CD4-positive, alpha-beta T cell treated with Interleukin-1 beta for 1 hour (primary cell): ENCODE measurements at regions not wholly inside any gene's neighbourhood (a gene's known extent, or its start where the extent isn't known, plus 50 kb on each side); places are given as distances from the start of the nearest gene placed in this dataset.
"Not testable (repeated sequence)": the region's sequence is repeated elsewhere in the genome, so short reads cannot be mapped to it uniquely, and the experiment has no call there.

Experiments used
- DNase-seq, 2 donors: peaks; one replicate each; pipeline ENCODE4 v3.0.0-alpha.2; 2020 to 2022

DNA sequence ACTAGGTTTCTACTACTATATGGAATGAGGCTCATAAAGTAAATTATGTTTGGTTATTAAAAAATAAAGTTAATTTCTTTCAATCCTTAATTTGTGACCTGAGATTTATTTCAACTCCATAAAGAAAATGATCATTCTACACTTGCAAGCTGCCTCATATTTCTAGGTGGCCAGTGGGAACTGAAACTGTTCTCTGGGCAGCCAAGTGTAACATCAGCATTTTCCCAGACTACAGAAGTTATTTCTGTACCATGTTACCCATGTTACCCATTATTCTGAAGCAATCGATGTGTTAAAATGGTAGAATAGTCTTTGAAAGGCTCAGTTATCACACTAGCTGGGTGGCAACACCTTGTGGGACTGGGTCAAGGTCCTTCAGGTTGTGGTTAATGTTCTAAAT lies 139.3 kb upstream of the FBXO11 start:
- DNase-seq = no peak

DNA sequence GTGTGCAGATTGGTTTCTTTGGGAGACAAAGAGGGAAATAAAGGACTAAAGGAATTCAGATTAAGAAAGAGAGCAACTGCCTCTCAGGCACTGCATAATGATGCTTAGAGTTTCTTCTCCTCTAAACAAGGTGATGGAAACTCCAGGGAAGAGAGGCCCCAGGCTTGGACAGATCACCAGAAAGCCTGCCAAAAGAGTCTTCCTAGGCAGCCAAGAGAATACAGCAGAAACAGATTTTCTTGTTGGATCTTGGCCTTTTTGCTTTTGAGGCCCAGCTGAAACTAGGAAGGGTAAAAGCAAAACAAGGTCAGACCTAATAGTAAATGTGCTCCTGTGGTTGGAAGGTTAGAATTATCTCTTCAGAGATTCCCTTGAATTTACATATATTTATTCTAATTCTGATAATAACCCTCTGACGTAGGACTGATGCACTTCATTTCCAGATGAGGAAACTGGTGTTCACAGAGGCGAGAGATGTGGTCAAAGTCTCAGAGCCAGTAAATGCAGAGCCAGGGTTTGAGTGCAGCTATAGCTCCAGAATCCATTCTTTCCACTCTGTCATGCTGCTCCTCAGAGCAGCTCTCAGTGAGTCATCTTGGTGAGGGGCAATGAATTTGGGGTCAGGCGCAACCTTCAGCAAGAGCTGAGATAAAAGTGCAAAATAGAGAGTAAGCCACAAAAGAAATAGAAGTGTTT lies 142.3 kb upstream of the FBXO11 start:
- DNase-seq = no peak

DNA sequence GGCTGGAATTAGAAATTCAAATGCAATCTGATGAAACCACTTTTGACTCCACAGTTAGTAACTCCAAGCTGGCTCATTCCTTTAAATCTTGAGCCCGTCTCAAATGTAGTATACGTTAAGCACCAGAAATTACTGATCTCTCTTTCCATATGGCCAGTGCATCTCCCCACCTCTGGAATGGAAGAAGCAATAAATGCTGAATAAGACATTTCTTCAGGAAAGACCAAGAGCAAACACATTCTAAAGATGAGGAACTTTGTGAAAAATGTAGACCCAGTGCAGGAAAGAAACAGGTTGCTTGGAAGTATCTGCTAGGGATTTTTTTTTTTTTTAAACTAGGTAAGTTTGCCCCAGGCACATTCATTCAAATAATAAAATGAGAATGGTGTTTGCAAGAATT lies 143.1 kb upstream of the FBXO11 start:
- no peak for DNase-seq

DNA sequence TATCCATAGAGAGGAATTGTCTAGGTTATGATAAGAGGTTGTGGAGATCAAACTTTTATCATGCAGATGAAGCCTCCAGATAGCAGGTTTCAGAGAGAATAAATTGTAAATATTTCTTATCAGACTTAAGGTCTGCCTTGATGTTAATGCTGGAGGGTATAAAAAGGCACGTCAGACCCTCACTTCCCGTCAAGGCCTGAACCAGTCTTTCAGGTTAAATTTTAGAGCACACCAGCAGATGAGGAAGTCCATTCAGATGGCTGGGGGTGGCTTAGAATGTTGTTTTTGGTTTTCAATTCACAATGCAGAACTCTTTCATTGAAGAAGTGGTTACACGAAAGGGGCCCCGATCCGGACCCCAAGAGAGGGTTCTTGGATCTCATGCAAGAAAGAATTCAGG lies 144.4 kb upstream of the FBXO11 start:
- DNase-seq = no peak

DNA sequence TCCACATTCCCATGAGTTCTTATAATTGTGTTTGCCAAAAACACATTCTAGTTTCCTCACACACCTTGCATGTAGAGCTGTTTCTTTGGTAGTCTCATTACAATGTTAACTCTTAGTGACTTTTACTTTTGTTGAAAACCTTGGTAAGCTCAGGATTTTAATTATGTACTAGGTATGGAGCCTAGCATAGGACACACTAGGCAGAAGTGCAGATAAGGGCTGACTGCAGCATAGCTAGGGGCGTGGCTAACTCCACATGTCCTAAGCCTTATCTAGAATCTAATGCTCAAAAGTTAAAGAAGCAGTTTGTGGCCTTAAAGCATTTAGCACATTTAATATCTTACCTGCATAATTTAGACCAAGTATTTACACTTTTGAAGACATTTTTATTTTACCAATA lies 153.7 kb upstream of the FBXO11 start:
- DNase-seq = no peak

DNA sequence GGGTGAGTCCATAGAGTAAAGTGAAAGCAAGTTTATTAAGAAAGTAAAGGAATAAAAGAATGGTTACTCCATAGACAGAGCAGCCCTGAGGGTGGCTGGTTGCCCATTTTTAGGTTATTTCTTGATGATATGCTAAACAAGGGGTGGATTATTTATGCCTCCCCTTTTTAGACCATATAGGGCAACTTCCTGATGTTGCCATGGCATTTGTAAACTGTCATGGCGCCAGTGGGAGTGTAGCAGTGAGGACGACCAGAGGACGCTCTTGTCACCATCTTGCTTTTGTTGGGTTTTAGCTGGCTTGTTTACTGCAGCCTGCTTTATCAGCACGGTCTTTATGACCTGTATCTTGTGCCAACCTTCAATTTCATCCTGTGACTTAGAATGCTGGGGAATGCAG lies 155.4 kb upstream of the FBXO11 start:
- not testable (repeated sequence) for DNase-seq

DNA sequence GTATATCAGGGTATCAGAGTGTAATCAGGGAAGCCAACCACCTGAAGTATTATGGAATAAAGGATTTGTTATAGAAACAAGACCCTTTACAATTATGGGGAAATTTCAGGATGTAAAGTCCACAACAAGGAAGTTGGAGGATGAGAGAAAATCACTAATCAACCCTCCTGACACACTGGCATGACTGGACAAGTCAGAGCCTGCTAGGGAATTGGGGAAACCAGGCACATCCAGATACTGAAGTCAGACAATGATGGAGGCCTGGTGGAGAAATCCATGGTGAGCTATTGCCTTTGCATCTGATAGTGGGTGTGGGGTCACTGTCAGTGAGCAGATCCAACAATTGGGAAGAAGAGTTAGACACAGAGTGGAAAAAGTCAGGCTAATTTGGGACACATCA lies 158.8 kb upstream of the FBXO11 start:
- no peak for DNase-seq

DNA sequence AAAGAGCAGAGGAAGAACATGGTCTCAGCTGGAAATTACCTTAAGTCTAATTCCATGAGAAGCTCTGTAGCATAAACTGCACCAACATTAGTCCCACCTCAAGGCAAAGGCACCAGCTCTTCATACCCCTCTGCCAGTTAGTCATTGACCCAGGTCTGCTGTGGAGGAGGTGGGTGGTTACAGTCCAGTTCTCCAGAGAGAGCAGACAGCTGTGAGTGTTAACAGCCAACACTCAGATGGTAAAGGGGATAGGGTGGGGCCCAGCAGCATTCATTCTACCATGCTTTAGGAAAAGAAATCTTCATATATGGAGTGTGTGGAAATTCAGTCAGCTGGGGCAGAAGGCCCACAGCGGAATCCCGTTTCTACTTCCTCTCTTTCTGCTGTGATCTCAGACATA lies 159.7 kb upstream of the FBXO11 start:
- DNase-seq = no peak

DNA sequence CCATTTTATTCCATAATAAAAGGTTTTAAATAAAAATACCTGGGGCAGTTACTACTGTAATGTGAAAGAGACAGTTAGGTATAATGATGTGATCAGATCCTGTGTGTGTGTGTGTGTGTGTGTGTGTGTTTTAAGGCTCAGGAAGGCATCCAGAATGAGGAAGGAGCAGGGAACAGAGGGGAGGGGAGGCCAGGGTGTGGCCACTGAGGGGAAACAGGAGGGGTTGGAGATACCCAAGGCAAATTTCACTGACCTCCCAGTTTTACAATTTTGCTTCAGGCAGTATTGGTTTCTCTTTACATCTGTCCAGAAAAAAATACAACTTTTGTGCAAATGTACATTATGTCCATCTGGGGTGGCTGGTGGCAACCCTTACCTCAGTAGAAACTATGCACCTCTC lies 163.5 kb upstream of the FBXO11 start:
- DNase-seq = no peak

DNA sequence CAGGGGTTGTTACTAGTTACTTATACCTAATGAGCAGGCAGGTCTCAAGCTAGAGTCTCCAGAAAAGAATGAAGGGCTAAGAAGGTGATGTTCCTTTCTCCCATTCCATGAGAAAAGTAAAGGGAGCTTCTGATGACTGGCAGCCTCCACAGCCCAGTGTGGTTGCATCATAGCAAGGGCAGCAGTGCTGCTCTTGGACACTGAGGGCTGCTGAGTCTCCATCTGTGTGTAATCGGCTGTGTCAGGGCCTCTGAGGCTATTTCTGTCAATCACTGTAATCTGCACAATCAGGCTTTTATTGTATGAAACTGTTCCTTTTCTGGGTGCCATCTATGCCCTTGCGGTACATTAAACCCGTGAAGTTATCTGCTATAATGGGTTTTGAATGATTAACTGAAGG lies 164.1 kb upstream of the FBXO11 start:
- DNase-seq = no peak

DNA sequence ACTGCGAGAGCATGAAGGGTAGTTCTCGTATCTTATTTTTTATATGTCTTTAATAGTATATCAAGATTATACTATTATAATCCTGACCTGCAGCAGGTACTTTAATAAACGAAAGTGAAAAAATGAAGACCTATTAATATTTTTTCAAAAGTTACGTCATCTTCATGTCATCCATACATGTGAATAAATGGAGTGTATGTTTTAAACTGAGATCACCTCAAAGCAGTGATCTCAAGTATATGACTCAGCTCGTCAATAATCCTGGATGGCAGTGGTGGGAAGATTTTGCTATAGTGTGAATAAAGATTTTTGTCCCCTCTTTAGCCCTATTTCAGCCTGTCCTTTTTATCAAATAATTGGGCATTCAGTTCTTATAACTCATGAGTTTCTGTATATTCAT lies 166.3 kb upstream of the FBXO11 start:
- no peak for DNase-seq

DNA sequence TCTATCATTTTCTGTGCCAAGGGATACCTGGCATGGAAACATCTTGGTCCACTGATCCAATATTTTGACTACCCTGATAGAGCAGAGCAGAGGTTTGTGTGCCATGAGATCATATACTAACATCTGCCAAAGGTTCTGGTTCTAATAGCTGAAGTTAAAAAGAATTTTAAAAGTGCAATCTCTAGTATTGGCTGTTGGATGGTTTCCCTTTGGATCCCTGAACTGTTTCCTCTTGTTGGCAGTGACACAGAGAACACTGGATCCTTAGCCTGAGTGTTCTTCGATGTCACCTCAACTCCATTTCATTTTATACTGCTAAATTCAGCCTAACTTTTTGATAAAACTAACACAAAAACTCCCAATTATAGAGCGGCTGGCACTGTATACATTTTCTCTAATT lies 169.3 kb upstream of the FBXO11 start:
- DNase-seq = no peak

DNA sequence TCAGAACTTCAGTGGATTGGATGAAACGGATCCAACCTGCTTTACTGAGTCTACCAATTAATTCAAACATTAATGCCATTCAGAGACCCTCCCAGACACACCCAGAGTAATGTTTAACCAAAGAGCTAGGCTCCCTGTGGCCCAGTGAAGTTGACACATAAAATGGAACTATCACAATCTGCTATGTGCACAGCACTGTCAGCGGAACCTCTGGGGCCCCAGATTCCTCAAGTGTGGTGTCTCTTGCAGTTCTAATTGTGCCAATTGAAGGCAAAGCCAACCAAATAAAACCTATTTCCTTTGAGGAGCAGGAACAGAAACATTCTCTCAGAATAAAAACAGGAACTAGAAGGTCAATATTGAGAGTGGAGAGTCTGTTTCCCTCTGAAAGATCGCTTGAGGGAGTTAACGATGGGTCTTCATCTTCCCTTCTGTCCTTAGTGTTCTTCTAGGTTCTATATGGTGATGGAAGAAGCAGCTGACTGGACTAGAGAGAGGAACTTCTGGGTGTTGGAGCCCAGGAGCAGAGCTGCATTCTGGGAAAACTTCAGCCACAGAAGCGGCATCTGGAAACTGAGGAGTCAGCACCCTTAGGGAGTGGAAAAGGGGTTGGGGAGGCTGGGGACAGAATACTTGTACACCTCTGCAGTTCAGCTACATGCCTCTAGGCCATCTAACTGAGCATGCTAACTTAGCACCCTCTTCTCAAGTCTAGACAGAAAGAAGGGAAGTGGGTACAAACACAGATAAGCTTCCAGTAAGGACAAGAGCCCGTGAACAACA lies 174.4 kb upstream of the FBXO11 start:
- no peak for DNase-seq

DNA sequence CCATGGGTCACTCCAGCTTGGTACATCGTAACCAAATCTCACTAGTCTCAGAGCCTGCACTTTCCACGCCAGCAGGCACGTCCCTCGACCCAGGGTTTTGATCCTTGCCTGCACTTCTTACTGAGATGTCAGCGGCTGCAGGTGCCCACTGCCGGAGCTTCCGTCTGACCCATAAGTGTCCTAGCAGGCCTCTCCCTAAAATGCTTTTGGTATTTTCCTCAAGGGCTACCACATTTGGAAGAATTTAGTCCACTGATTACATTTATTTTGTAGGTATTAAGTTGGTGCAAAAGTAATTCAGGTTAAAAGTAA lies 175.0 kb upstream of the FBXO11 start:
- no peak for DNase-seq

DNA sequence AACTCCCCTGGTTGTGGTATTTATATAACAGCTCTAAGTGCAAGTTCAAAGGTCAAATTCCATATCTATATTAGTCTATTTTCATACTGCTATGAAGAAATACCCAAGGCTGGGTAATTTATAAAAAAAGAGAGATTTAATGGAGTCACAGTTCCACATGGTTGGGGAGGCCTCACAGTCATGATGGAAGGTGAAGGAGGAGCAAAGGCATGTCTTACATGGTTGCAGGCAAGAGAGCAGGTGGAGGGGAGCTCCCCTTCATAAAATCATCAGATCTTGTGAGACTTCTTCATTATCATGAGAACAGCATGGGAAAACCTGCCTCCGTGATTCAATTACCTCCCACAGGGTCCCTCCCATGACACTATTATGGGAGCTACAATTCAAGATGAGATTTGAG lies 179.6 kb upstream of the FBXO11 start:
- no peak for DNase-seq

DNA sequence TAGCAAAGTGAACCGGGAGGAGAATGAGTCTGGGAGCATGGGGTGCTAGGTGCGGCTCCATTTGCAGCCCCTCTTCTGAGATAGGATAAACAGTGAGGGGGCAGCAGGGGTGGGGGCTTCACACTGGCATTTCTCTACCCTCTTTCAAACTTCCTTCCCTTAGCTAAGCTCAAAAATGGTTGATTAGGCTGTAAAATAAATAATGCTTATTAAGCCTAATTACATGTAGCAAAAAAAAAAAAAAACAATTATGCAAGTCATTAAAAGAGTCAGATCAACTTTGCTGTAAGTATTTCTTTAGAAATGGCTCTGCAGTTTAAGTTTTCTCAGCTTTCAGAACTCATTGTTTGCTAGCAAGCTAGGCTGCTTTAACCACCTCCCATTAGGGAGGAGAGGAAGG lies 182.7 kb upstream of the FBXO11 start:
- DNase-seq = no peak

DNA sequence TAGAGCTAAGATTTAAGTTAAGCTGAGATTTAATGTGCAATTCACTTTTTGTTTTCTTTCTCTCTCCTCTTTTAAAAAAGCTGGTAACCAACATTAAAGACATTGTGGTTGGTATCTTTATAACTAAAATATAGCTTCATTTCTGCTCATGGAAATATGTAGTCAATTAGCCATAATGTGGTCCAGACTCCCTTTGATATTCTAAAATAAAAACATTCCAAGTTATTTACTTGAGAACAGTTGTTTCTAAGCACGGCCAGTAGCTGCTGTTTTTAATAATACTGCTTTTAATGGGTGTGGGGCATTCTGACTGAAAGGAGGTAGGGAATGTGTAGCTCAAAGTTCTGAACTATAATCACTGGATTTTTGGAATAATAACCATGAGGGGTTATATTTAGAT lies 183.3 kb upstream of the FBXO11 start:
- DNase-seq = no peak

DNA sequence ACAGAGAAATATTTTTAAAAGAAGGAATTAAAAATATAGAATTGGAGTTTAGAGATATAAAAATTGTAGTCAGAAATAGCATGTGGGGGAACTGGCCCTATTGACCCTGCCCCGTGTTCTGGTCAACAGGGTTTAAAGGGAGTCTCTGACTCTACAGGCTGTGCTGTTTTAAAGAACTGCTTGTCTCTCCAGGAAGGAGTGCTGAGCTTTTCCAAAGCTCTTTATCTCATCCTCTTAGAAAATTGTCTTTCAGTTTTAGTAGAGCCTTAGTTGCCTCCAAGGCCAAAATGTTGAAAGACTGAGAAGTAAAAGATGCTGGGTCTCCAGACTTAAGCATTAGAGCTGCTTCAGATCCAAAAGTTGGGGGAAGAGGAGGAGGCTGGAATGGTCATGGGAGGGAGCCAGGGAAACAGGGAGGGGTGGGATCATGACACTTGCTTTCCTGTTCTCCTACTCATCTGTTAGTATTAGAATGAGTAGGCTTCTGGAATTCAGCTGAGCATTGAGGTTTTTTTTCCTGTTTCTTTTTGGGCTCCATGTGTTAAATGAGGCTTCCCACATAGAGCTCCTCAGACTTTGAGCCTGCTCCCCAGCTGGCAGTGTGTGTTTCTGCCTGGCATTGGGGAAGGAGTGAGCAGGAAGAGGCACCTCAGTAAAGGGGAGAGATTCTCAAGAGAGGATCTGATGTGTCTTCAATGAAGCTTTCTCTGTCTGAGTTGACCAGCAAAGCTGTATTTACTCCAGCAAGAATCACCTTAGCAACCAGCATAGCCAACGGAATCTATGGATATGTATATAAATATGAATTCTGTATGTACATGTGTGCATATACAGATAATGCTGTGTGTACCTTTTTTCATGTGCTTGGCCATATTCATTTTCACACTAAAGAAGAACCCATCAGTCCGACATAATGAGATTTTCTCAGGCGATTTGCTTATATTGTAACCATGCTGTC lies 186.8 kb upstream of the FBXO11 start:
- DNase-seq = no peak

DNA sequence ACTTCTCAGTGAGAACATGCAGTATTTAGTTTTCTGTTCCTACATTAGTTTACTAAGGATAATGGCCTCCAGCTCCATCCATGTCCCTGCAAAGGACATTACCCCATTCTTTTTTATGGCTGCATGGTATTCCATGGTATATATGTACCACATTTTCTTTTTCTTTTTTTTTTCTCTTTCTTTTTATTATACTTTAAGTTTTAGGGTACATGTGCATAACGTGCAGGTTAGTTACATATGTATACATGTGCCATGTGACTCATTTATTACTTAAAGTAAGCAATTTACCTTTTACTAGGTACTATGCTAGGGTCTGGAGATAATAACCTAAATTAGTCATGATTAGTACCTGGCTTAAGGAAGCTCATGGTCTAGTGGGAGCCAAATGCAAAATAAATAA lies 190.5 kb upstream of the FBXO11 start:
- not testable (repeated sequence) for DNase-seq

DNA sequence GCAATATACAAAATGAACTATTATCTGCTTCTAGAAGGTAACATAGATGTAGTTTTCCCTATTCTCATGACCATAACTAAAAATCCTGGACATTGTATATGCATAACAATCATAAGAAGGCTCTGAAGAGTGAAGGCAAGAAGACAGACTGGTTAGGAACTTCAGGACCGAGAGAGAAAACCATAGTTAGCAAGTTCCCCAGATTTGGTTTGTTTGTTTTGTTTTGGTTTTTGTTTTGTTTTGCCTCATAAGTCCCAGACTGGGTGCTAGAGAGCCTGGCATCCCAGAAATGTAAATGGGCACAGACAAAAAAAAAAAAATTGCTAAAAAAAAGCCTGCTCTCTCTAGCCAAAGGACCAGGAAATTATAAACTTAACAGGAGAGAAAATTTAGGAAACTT lies 192.2 kb upstream of the FBXO11 start:
- no peak for DNase-seq

DNA sequence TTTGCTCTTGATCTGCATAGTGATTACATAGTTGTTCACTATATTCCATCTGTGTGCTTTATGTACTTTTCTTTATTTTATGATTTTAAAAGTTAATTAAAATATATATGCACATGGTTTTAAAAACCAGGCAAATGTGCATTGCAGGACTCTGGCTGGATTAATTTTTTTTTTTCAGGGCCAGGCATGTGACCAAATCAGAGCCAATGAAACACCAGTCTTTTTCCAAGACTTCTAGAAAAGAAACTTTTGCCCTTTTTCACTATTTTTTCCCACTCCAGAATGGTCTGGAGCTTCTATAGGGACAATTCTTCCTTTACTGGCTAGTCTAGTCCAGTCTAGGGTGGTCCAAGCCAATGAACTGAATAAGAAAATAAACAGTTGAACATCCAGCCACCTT lies 198.1 kb upstream of the FBXO11 start:
- no peak for DNase-seq

DNA sequence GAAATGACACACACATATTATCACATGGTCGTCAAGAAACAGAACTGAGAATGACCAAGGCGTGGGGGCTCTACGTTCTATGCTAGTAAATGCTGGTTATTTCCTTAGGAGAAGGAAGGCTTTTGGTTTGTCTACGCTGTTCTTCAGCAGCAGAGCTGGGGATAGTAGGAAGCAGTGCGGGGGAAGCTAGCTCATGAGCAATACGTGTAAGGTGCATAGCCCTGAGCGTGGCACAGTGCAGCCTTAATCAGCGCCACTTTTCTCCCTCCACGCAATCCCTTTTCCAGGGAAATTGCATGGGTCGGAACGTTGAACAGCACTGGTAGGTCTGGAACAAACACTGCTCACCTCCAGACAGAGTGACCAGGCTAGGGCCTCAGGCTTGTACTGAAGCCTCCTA lies 199.6 kb upstream of the FBXO11 start:
- DNase-seq = no peak

DNA sequence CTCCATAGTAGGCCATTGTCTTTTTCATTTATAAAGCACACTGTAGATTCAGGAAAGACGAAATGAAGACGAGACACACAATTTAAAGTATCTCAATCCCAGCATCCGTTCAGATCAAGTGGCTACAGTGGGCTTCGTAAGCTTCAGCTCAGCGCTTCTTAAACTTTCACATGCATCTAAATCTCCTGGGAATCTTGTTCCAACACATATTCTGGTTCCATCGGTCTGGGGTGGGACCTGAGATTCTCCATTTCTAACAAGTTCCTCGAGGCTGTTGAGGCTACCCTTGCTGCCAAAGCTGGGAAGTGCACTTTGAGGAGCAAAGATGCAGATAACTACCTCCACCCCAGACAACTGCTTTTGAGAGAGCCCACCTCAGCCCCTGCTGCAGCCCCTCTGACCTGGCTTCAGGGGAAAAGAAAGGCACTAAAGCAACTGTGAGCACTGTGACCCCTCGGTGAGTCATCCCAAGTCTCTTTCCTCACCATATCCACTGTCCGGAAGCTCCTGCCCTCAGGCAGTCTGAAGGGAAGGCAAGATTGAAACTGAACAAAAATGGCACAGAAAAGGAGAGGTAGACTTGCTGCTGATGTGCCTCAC lies 201.1 kb upstream of the FBXO11 start:
- no peak for DNase-seq
